C4-2B (cell line): ENCODE measurements at regions not wholly inside any gene's neighbourhood (a gene's known extent, or its start where the extent isn't known, plus 50 kb on each side); places are given as distances from the start of the nearest gene placed in this dataset.
"Not testable (repeated sequence)": the region's sequence is repeated elsewhere in the genome, so short reads cannot be mapped to it uniquely, and the experiment has no call there.

Experiments
- H3K27ac ChIP-seq: fragments of 450-650 bp; 2 replicates; pipeline ENCODE4 v1.5.1; 2017
- CTCF ChIP-seq: fragments of 450-650 bp; conservative IDR thresholded peaks from 2 replicates; pipeline ENCODE4 v1.5.1; 2017; ENCODE audit warnings: mild to moderate bottlenecking
- ZFX ChIP-seq: fragments of 450-650 bp; IDR thresholded peaks from 2 replicates; pipeline ENCODE4 v1.6.1; 2017

DNA sequence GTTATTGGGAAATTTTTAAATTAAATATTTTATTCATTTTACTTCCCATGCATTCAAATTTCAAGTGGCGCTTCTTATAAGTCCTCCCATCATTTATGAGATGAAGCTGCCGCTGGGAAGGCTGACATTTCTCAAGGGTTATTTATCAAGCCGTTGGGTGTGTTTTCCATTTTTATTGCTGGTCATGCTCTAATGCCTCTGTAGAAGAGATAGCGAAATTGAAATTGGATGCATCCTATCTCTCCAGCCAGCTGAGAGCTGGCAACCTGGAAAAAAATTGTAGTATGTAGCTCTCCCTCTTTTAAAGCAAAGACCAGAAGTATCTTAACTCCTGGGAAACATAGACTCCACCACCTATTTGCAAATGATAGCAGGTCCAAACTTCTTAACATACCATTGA is 135.9 kb downstream of the C6orf118 start:
- H3K27ac ChIP-seq: no peak overlapping the region
- TF ChIP-seq ZFX: no peak

- no peak overlapping the region for H3K27ac ChIP-seq
- no peak for TF ChIP-seq ZFX
- no peak for TF ChIP-seq CTCF
Measured at GRCh38 chr6:165167861-165168260, 141.5 kb downstream of the C6orf118 start.

- TF ChIP-seq CTCF (no peak), ZFX (no peak)
Measured at GRCh38 chr6:165167311-165167710, 142.1 kb downstream of the C6orf118 start.

DNA sequence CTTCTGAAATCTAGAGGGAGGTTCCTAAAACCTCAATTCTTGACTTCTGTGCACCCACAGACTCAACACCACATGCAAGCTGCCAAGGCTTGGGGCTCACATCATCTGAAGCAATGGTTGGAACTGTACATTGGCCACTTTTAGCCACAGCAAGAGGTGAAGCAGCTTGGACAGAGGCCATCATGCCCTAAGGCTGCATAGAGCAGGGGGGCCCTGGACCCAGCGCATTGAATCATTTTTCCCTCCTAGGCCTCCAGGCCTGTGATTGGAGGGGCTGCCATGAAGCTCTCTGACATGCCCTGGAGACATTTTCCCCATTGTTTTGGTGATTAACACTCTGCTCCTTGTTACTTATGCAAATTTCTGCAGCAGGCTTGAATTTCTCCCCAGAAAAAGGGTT is 145.9 kb downstream of the C6orf118 start:
- TF ChIP-seq CTCF (no peak), ZFX (no peak)
- H3K27ac ChIP-seq: no peak overlapping the region

More at GRCh38 chr6:165167311-165167710, 142.1 kb downstream of the C6orf118 start:
- no peak overlapping the region for H3K27ac ChIP-seq

GRCh38 chr6:165159460-165159859 is 149.9 kb downstream of the C6orf118 start:
- no peak for TF ChIP-seq ZFX
- no peak overlapping the region for H3K27ac ChIP-seq

- H3K27ac ChIP-seq: no peak overlapping the region
- no peak for TF ChIP-seq ZFX
- TF ChIP-seq CTCF: no peak
Measured at GRCh38 chr6:165146456-165146855, 162.9 kb downstream of the C6orf118 start.

- no peak for TF ChIP-seq CTCF
- no peak for TF ChIP-seq ZFX
- no peak overlapping the region for H3K27ac ChIP-seq
Measured at GRCh38 chr6:165135889-165136288, 173.5 kb downstream of the C6orf118 start.

GRCh38 chr6:165129086-165129485 is 180.3 kb downstream of the C6orf118 start:
- TF ChIP-seq CTCF (no peak), ZFX (no peak)

DNA sequence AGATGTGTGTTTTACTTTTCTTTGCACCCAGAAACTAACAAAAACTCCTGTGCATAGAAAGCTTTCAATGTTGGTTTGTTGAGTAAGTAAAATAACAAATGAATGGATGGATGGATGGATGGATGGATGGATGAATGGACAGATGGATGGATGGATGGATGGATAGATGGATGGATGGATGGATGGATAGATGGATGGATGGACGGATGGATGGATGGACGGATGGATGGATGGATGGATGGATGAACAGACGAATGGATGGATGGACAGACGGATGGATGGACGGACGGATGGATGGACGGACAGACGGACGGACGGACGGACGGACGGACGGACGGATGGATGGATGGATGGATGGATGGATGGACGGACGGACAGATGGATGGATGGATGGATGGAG is 181.7 kb downstream of the C6orf118 start:
- H3K27ac ChIP-seq: not testable (repeated sequence)

More at GRCh38 chr6:165129086-165129485, 180.3 kb downstream of the C6orf118 start:
- no peak overlapping the region for H3K27ac ChIP-seq

- not testable (repeated sequence) for H3K27ac ChIP-seq
Measured at GRCh38 chr6:165124681-165125080, 184.7 kb downstream of the C6orf118 start.
